ENCODE measurements at regions not wholly inside any gene's neighbourhood (a gene's known extent, or its start where the extent isn't known, plus 50 kb on each side); places are given as distances from the start of the nearest gene placed in this dataset.
A peak's percentile ranks its signal among the peaks of the same experiment; 100 is the strongest.

- DNase-seq = no peak
Observed at GRCh38 chr5:9720361-9720760, 90.2 kb upstream of the TAS2R1 start.

DNA sequence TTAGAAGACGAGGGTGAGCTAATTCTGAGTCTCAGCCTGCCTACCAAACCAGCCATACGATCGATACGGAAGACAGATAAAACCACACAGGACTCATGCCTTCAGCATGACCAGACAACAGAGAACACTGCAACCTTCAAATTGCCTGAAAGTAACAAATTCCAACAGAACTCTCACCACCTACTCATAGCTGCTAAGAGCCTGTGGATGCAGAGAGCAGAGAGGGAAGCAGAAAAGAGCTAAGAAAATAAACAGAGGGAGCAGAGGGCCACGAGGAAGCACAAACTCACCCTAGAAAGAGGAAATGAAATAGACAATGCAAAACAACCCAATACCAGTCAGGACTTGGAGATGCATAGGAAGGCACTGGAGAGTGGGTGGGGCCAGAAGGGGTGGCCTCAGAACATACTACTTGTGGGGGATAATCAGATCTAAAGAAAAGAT lies 86.7 kb upstream of the TAS2R1 start:
- DNase-seq = no peak

- DNase-seq = no peak
Observed at GRCh38 chr5:9715891-9716335, 85.8 kb upstream of the TAS2R1 start.

DNA sequence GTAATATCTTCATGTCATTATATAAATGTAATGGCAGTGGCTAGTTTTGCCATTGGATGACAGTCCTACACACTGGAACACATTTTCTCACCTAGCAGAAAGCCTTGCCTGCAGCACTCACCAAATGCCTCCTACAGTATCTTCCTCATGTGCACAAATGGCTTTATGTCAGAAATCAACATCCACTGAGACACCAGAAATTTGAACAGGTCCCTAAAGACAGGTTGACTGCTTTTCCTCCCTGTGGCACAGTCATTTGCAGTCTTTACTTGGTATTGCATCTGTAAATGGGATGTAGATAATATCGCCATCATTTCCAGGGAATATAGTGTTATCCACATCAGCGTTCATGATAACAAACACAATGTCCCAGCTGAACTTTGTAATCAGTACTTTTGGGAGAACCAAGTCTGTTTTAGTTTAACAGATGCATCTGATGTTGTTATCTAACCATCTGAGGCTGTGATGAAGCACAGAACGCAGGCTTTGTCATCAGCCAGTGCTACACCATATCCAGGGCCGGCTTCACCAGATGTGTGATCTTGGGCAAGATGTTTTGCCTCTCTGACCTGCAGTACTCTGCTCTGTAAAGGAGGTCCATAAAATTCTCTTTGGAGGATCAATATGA lies 83.9 kb upstream of the TAS2R1 start:
- no peak for DNase-seq

DNA sequence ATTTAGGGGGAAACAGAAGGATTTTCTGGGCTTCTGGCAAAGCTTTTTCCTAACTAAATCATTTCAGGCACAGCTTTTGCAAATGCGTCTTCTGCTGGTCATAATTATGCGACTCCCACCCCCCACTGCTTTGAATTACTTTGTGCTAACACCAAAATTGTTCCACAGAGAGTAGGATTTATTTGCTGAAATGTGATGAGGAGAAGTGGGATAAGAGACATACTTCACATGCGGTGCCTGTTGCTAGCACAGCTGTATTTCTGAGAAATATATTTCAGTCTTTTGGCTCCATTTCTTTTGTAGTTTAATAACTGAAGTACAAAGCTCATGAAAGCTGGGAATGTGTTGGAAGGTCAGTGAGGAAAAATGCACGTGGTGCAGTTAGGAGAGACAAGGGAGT lies 83.2 kb upstream of the TAS2R1 start:
- no peak for DNase-seq

DNA sequence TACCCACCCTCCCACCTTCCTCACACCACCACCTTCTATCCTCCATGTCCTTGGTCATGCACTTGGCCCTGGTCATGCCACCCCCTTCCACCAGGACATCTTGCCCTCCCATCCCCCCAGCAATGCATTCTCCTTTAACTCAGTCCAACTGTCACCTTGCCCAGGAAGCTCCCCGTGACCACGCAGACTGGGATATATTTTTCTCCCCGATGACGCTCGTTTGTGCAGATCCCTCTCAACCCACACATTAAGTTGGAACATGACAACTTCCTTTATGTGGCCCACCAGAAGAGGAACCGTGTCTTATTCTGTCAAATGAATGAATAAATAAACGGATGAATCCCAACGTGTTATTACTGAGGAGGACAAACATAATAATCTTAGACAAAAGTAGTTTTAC lies 82.8 kb upstream of the TAS2R1 start:
- DNase-seq = no peak

DNA sequence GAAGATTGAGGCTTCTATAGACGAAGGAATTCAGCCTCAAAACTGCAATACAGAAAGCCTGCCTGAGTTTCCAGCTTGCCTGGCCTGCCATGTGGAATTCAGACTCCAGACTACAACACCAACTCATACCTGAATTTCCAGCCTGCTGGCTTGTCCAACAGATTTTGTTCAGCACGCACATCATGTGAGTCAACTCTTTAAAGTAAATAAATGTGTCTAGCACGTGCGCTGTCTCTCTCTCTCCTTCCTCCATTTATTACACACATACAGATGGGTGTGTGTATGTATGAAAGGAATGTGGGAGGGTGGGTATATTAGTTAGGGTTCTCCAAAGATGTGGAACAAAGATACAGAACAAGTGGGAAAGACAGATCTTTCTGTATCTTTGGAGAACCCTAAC lies 82.4 kb upstream of the TAS2R1 start:
- DNase-seq = no peak

- no peak for DNase-seq
Observed at GRCh38 chr5:9710069-9710468, 79.9 kb upstream of the TAS2R1 start.

- DNase-seq = no peak
Observed at GRCh38 chr5:9707732-9708462, 77.7 kb upstream of the TAS2R1 start.

DNA sequence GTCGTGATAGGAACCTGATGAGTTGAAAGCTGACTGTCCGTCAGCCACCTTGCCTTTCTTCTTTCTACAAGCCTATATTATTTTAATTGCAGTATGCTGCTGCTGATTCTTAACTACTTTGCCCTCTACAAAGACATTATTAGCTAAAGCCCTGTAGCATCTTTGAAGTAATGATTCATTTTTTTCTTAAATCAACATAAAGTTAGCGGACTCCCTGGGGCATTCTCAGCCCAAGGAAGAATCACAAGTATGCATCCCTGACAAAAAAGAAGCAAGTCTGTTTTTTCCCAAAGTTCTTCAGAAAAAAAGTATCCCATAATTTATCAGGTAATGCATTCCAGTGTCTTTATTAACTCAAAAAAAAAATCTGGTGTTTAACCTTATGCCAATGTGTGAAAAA lies 69.5 kb upstream of the TAS2R1 start:
- no peak for DNase-seq

- no peak for DNase-seq
Observed at GRCh38 chr5:9698841-9699240, 68.7 kb upstream of the TAS2R1 start.

DNA sequence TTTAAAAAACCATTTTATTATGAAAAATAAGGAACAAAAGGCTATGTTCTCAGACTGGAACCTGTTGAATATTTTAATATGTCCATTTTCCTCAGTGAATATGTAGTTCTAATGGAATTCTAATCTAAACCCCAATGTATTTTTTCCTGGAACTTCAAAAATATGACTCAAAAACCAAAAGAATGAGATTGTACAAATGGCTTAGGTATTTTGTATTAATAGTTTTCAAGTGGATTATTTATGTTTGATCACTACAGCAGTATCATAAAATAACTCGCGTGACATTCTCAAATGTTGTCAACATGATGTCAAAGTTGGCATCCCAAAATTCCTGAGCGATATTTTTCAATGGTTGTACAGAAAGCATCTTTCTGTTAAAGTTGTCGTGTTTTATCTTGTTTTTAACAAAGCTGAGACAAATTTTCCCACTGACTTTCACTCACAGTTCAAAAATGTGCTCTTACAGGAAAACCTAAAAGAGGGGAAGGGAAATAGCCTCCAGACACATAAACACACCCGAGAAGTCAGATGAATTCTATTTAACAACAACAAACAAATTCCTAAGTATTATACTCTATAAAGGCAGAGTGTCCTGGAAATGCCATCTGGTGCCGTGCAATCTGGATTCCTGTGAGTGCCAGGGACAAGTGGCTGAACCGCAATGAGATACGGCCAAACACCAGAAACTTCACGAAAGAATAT lies 68.1 kb upstream of the TAS2R1 start:
- DNase-seq = no peak

GRCh38 chr5:9692576-9692975 lies 62.4 kb upstream of the TAS2R1 start:
- no peak for DNase-seq

- DNase-seq = no peak
Observed at GRCh38 chr5:9691261-9691660, 61.1 kb upstream of the TAS2R1 start.

GRCh38 chr5:9690751-9691150 lies 60.6 kb upstream of the TAS2R1 start:
- no peak for DNase-seq

- DNase-seq = no peak
Observed at GRCh38 chr5:9686216-9686615, 56.1 kb upstream of the TAS2R1 start.

DNA sequence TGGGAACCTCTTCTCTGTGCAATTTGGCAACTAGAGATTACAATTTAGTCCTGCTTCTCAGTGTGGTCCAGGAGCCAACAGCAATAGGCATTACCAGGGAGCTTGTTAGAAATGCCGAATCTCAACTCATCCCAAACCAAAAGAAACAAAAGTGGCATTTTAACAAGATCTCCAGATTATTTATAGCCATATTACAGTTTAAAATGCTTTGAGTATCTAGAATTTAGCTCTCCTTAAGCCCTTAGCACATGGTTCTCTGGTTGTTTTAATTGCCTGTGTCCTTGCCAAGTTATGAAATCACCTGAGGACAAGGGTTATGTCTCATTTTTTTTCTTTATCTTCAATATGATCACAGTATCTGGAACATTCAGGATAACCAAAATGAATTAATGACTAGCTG lies 51.6 kb upstream of the TAS2R1 start:
- peak; percentile 98 for DNase-seq

All from DMS79 treated with DMSO at 0.1 percent for 48 hours (cell line).